ENCODE measurements at regions not wholly inside any gene's neighbourhood (a gene's known extent, or its start where the extent isn't known, plus 50 kb on each side); places are given as distances from the start of the nearest gene placed in this dataset.
"Not testable (repeated sequence)": the region's sequence is repeated elsewhere in the genome, so short reads cannot be mapped to it uniquely, and the experiment has no call there.

DNA sequence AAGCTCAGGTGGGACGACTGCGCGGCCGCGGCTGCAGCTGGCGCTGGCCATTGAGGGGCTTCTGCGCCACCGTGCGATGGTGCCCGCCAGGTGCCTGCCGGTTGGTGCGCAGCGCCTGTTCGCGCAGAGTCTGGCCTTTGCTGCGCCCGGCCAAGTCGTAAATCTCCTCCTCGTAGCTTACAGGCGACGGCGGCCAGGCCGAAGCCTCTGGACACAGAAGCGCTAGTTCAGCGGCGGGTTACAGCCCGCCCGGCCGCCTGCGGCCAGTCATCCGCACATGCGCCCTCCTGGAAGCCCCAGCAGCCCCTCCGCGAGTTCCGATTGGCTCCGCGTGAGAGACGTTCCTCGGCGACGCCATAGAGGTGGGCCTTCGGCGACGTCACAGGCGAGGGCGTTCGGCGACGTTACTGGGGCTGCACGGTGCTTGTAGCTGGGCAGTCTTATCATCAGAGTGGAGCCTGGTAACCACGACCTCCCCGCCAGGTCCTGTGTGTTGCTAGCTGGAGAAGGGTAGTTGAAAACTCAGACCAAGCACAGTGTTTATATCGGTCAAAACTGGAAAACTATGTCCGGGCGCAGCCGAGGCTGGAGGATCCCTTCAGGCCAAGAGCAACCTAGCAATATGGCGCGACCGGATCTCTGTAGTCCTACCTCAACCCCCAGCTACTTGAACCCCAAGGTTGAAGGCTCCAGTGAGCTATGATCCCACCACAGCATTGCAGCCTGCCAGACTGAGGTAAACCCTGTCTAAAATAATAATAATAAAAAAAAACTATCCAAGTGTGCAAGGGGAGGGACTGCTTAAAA lies 265.7 kb downstream of the OR4C45 start:
- no peak overlapping the region for H3K18ac ChIP-seq (ENCODE audit: low read length)
- no CpG with 5 or more reads among the region's 59 CpGs for WGBS (ENCODE audit: extremely low coverage, insufficient coverage, low lambda C conversion rate)
- H3K79me2 ChIP-seq (ENCODE audit: control insufficient read depth, insufficient read depth, low read length), result no peaks in the 10 kb centered on the region
- H3K4me1 ChIP-seq (ENCODE audit: control insufficient read depth, low read depth, low read length), result no peaks in the 10 kb centered on the region
- no peak overlapping the region for H3K4me2 ChIP-seq (ENCODE audit: low read length)
- no peak overlapping the region for H2BK120ac ChIP-seq (ENCODE audit: low read depth, low read length)
- H3K56ac ChIP-seq (ENCODE audit: low read length), result no peak overlapping the region
- H3K23ac ChIP-seq (ENCODE audit: low read length), result no peak overlapping the region
- H2BK15ac ChIP-seq (replicated peaks; ENCODE audit: low read depth), result no peak overlapping the region
- no peaks in the 10 kb centered on the region for H3K36me3 ChIP-seq (ENCODE audit: control insufficient read depth, insufficient read depth, low read length)
- H3K4me3 ChIP-seq (ENCODE audit: low read length), result no peak overlapping the region
- no peak overlapping the region for H4K5ac ChIP-seq (ENCODE audit: low read length)
- no peaks in the 10 kb centered on the region for H3K27me3 ChIP-seq (ENCODE audit: insufficient read depth, low read length, poor library complexity)
- no peak overlapping the region for H4K8ac ChIP-seq (ENCODE audit: low read depth, low read length)
- no peak overlapping the region for H3K4ac ChIP-seq (ENCODE audit: low read depth, low read length)
- no peak for DNase-seq
- H3K27ac ChIP-seq (ENCODE audit: low read depth, low read length), result no peak overlapping the region
- H3K79me1 ChIP-seq (ENCODE audit: low read length), result no peaks in the 10 kb centered on the region
- H2AK5ac ChIP-seq (ENCODE audit: low read length), result no peak overlapping the region
- H3K9ac ChIP-seq (ENCODE audit: low read length), result no peak overlapping the region
- H2BK5ac ChIP-seq (ENCODE audit: low read length), result no peak overlapping the region

- not testable (repeated sequence) for H3K9ac ChIP-seq (ENCODE audit: low read length); H3K4me3 ChIP-seq (ENCODE audit: low read length); H3K79me1 ChIP-seq (ENCODE audit: low read length); H3K23ac ChIP-seq (ENCODE audit: low read length); H2BK120ac ChIP-seq (ENCODE audit: low read depth, low read length); DNase-seq; H3K36me3 ChIP-seq (ENCODE audit: control insufficient read depth, insufficient read depth, low read length); H3K56ac ChIP-seq (ENCODE audit: low read length); H3K79me2 ChIP-seq (ENCODE audit: control insufficient read depth, insufficient read depth, low read length); H3K4ac ChIP-seq (ENCODE audit: low read depth, low read length); H4K8ac ChIP-seq (ENCODE audit: low read depth, low read length); H3K18ac ChIP-seq (ENCODE audit: low read length); H2BK5ac ChIP-seq (ENCODE audit: low read length); H2AK5ac ChIP-seq (ENCODE audit: low read length); H3K27me3 ChIP-seq (ENCODE audit: insufficient read depth, low read length, poor library complexity); H3K27ac ChIP-seq (ENCODE audit: low read depth, low read length); H4K5ac ChIP-seq (ENCODE audit: low read length); H3K4me1 ChIP-seq (ENCODE audit: control insufficient read depth, low read depth, low read length); H2BK15ac ChIP-seq (replicated peaks; ENCODE audit: low read depth); H3K4me2 ChIP-seq (ENCODE audit: low read length)
- WGBS (ENCODE audit: extremely low coverage, insufficient coverage, low lambda C conversion rate), result no CpG with 5 or more reads among the region's 2 CpGs
Observed at GRCh38 chr11:50330723-50331122, 298.0 kb downstream of the OR4C45 start.

GRCh38 chr11:50333861-50334260 lies 301.2 kb downstream of the OR4C45 start:
- Histone ChIP-seq H4K8ac (ENCODE audit: low read depth, low read length) (no peak overlapping the region), H4K5ac (ENCODE audit: low read length) (no peak overlapping the region), H3K4me2 (ENCODE audit: low read length) (no peak overlapping the region), H3K27me3 (ENCODE audit: insufficient read depth, low read length, poor library complexity) (no peaks in the 10 kb centered on the region), H3K79me1 (ENCODE audit: low read length) (no peaks in the 10 kb centered on the region), H2BK5ac (ENCODE audit: low read length) (no peak overlapping the region), H3K4me1 (ENCODE audit: control insufficient read depth, low read depth, low read length) (no peaks in the 10 kb centered on the region), H3K56ac (ENCODE audit: low read length) (no peak overlapping the region), H3K23ac (ENCODE audit: low read length) (no peak overlapping the region), H3K27ac (ENCODE audit: low read depth, low read length) (no peak overlapping the region), H3K79me2 (ENCODE audit: control insufficient read depth, insufficient read depth, low read length) (no peaks in the 10 kb centered on the region), H2AK5ac (ENCODE audit: low read length) (no peak overlapping the region), H2BK15ac (replicated peaks; ENCODE audit: low read depth) (no peak overlapping the region), H3K4me3 (ENCODE audit: low read length) (no peak overlapping the region), H3K18ac (ENCODE audit: low read length) (no peak overlapping the region), H3K36me3 (ENCODE audit: control insufficient read depth, insufficient read depth, low read length) (no peaks in the 10 kb centered on the region), H2BK120ac (ENCODE audit: low read depth, low read length) (no peak overlapping the region), H3K4ac (ENCODE audit: low read depth, low read length) (no peak overlapping the region), H3K9ac (ENCODE audit: low read length) (no peak overlapping the region)
- WGBS (ENCODE audit: extremely low coverage, insufficient coverage, low lambda C conversion rate), result no CpG with 5 or more reads among the region's 4 CpGs
- no peak for DNase-seq

- H3K4me2 ChIP-seq (ENCODE audit: low read length); H4K8ac ChIP-seq (ENCODE audit: low read depth, low read length); H3K27ac ChIP-seq (ENCODE audit: low read depth, low read length); H3K4ac ChIP-seq (ENCODE audit: low read depth, low read length); H3K79me1 ChIP-seq (ENCODE audit: low read length); H3K36me3 ChIP-seq (ENCODE audit: control insufficient read depth, insufficient read depth, low read length); H4K5ac ChIP-seq (ENCODE audit: low read length); DNase-seq; H3K9ac ChIP-seq (ENCODE audit: low read length); H2BK15ac ChIP-seq (replicated peaks; ENCODE audit: low read depth); H3K18ac ChIP-seq (ENCODE audit: low read length); H3K4me3 ChIP-seq (ENCODE audit: low read length); H2AK5ac ChIP-seq (ENCODE audit: low read length); H2BK120ac ChIP-seq (ENCODE audit: low read depth, low read length); H3K79me2 ChIP-seq (ENCODE audit: control insufficient read depth, insufficient read depth, low read length); H3K4me1 ChIP-seq (ENCODE audit: control insufficient read depth, low read depth, low read length); H3K23ac ChIP-seq (ENCODE audit: low read length); H2BK5ac ChIP-seq (ENCODE audit: low read length); H3K27me3 ChIP-seq (ENCODE audit: insufficient read depth, low read length, poor library complexity); H3K56ac ChIP-seq (ENCODE audit: low read length): not testable (repeated sequence)
- WGBS (ENCODE audit: extremely low coverage, insufficient coverage, low lambda C conversion rate), result no CpG with 5 or more reads among the region's 1 CpG
Observed at GRCh38 chr11:50337432-50337831, 304.8 kb downstream of the OR4C45 start.

GRCh38 chr11:50348018-50348417 lies 315.3 kb downstream of the OR4C45 start:
- not testable (repeated sequence) for H3K4me3 ChIP-seq (ENCODE audit: low read length); H3K4me1 ChIP-seq (ENCODE audit: control insufficient read depth, low read depth, low read length); H2BK120ac ChIP-seq (ENCODE audit: low read depth, low read length); H3K79me2 ChIP-seq (ENCODE audit: control insufficient read depth, insufficient read depth, low read length); H3K23ac ChIP-seq (ENCODE audit: low read length); H3K27me3 ChIP-seq (ENCODE audit: insufficient read depth, low read length, poor library complexity); H3K36me3 ChIP-seq (ENCODE audit: control insufficient read depth, insufficient read depth, low read length); H2AK5ac ChIP-seq (ENCODE audit: low read length); H2BK15ac ChIP-seq (replicated peaks; ENCODE audit: low read depth); H2BK5ac ChIP-seq (ENCODE audit: low read length); H3K27ac ChIP-seq (ENCODE audit: low read depth, low read length); H3K4ac ChIP-seq (ENCODE audit: low read depth, low read length); DNase-seq; H3K4me2 ChIP-seq (ENCODE audit: low read length); H3K79me1 ChIP-seq (ENCODE audit: low read length); H3K18ac ChIP-seq (ENCODE audit: low read length); H4K5ac ChIP-seq (ENCODE audit: low read length); H3K9ac ChIP-seq (ENCODE audit: low read length); H3K56ac ChIP-seq (ENCODE audit: low read length); H4K8ac ChIP-seq (ENCODE audit: low read depth, low read length)
- no CpG with 5 or more reads among the region's 3 CpGs for WGBS (ENCODE audit: extremely low coverage, insufficient coverage, low lambda C conversion rate)

GRCh38 chr11:50379484-50379883 lies 346.8 kb downstream of the OR4C45 start:
- no peak overlapping the region for H2AK5ac ChIP-seq (ENCODE audit: low read length)
- no peak overlapping the region for H3K23ac ChIP-seq (ENCODE audit: low read length)
- H3K27ac ChIP-seq (ENCODE audit: low read depth, low read length), result no peak overlapping the region
- H3K18ac ChIP-seq (ENCODE audit: low read length), result no peak overlapping the region
- no peak overlapping the region for H2BK120ac ChIP-seq (ENCODE audit: low read depth, low read length)
- H4K8ac ChIP-seq (ENCODE audit: low read depth, low read length), result no peak overlapping the region
- no peak for DNase-seq
- H3K79me1 ChIP-seq (ENCODE audit: low read length), result no peaks in the 10 kb centered on the region
- no peaks in the 10 kb centered on the region for H3K27me3 ChIP-seq (ENCODE audit: insufficient read depth, low read length, poor library complexity)
- H2BK15ac ChIP-seq (replicated peaks; ENCODE audit: low read depth), result no peak overlapping the region
- H4K5ac ChIP-seq (ENCODE audit: low read length), result no peak overlapping the region
- no peak overlapping the region for H3K4me3 ChIP-seq (ENCODE audit: low read length)
- H2BK5ac ChIP-seq (ENCODE audit: low read length), result no peak overlapping the region
- no peak overlapping the region for H3K4ac ChIP-seq (ENCODE audit: low read depth, low read length)
- no peaks in the 10 kb centered on the region for H3K36me3 ChIP-seq (ENCODE audit: control insufficient read depth, insufficient read depth, low read length)
- H3K56ac ChIP-seq (ENCODE audit: low read length), result no peak overlapping the region
- no CpG with 5 or more reads among the region's 1 CpG for WGBS (ENCODE audit: extremely low coverage, insufficient coverage, low lambda C conversion rate)
- H3K4me1 ChIP-seq (ENCODE audit: control insufficient read depth, low read depth, low read length), result no peaks in the 10 kb centered on the region
- H3K4me2 ChIP-seq (ENCODE audit: low read length), result no peak overlapping the region
- H3K79me2 ChIP-seq (ENCODE audit: control insufficient read depth, insufficient read depth, low read length), result no peaks in the 10 kb centered on the region
- no peak overlapping the region for H3K9ac ChIP-seq (ENCODE audit: low read length)
